CD14-positive monocyte (primary cell): ENCODE measurements at regions not wholly inside any gene's neighbourhood (a gene's known extent, or its start where the extent isn't known, plus 50 kb on each side); places are given as distances from the start of the nearest gene placed in this dataset.

Experiments used
- DNase-seq, 3 donors: peaks; one replicate each; pipeline ENCODE4 v3.0.0-alpha.2; 2011 to 2022
- H2AFZ ChIP-seq: 2 replicates; pipeline ENCODE4 v1.6.0; 2012; ENCODE audit warnings: mild to moderate bottlenecking, low read depth, low read length, inconsistent platforms; ENCODE audit not compliant: insufficient read depth, poor library complexity, severe bottlenecking
- H3K27ac ChIP-seq, 2 donors: 1 replicate in 1 of 2; 2 replicates in 1 of 2; pipeline ENCODE4 v1.5.1; 2012 to 2013; ENCODE audit warnings: low read length in 2 of 2, control low read depth in 1 of 2, inconsistent platforms in 1 of 2, low read depth in 1 of 2, mild to moderate bottlenecking in 1 of 2
- H3K27me3 ChIP-seq, 2 donors: one replicate each; pipeline versions ENCODE4 v1.6.0 to v1.6.1; 2011 to 2013; ENCODE audit warnings: low read length in 2 of 2; ENCODE audit not compliant: control insufficient read depth in 2 of 2, insufficient read depth in 2 of 2
- H3K36me3 ChIP-seq, 2 donors: replicated peaks in 1 of 2; 1 replicate in 1 of 2; 2 replicates in 1 of 2; pipeline versions ENCODE4 v1.5.1 to v1.6.1; 2012 to 2013; ENCODE audit warnings: low read length in 2 of 2, control low read depth in 1 of 2, inconsistent platforms in 1 of 2, mild to moderate bottlenecking in 1 of 2; ENCODE audit not compliant: insufficient read depth in 2 of 2, control insufficient read depth in 1 of 2
- H3K4me1 ChIP-seq, 2 donors: 1 replicate in 1 of 2; 2 replicates in 1 of 2; pipeline versions ENCODE4 v1.5.1 to v1.6.1; 2012 to 2013; ENCODE audit warnings: low read length in 2 of 2, control low read depth in 1 of 2, inconsistent platforms in 1 of 2, mild to moderate bottlenecking in 1 of 2, moderate library complexity in 1 of 2; ENCODE audit not compliant: insufficient read depth in 2 of 2, control insufficient read depth in 1 of 2
- H3K4me2 ChIP-seq: replicated peaks from 2 replicates; pipeline ENCODE3; 2012; ENCODE audit warnings: low read length, moderate library complexity, mild to moderate bottlenecking; ENCODE audit not compliant: poor library complexity, severe bottlenecking; ENCODE audit errors: extremely low read depth
- H3K4me3 ChIP-seq, 3 experiments: fragments of 200-600 bp in 1 of 3; sonication (generic) in 1 of 3; replicated peaks in 1 of 3; 1 replicate in 2 of 3; 2 replicates in 1 of 3; pipeline ENCODE4 v1.5.1; 2011 to 2013; ENCODE audit warnings: low read length in 3 of 3, mild to moderate bottlenecking in 3 of 3, control low read depth in 2 of 3, low read depth in 2 of 3, inconsistent platforms in 1 of 3, moderate library complexity in 1 of 3
- H3K79me2 ChIP-seq: 2 replicates; pipeline ENCODE4 v1.6.0; 2012; ENCODE audit warnings: mild to moderate bottlenecking, control low read depth, inconsistent platforms, low read length, moderate library complexity; ENCODE audit not compliant: insufficient read depth
- H3K9ac ChIP-seq: 2 replicates; pipeline ENCODE4 v1.6.0; 2017; ENCODE audit warnings: low read length, mild to moderate bottlenecking; ENCODE audit not compliant: insufficient read depth, poor library complexity, severe bottlenecking
- H3K9me3 ChIP-seq, 2 donors: replicated peaks in 1 of 2; 1 replicate in 1 of 2; 2 replicates in 1 of 2; pipeline versions ENCODE4 v1.5.1 to v1.6.1; 2012 to 2013; ENCODE audit warnings: low read length in 2 of 2, control low read depth in 1 of 2; ENCODE audit not compliant: control insufficient read depth in 1 of 2, insufficient read depth in 1 of 2
- H4K20me1 ChIP-seq: 2 replicates; pipeline ENCODE4 v1.6.0; 2012; ENCODE audit warnings: mild to moderate bottlenecking, low read length, control low read depth, moderate library complexity; ENCODE audit not compliant: insufficient read depth
- H3K27ac Mint-ChIP-seq, 7 donors: one replicate each; pipeline ENCODE4 v1.8.0; 2020; ENCODE audit warnings: mild to moderate bottlenecking in 7 of 7, mixed read lengths in 7 of 7, moderate library complexity in 6 of 7, inconsistent platforms in 2 of 7
- H3K27me3 Mint-ChIP-seq, 3 donors: one replicate each; pipeline ENCODE4 v1.8.0; 2021 to 2022; ENCODE audit warnings: low read depth in 3 of 3, mild to moderate bottlenecking in 3 of 3, mixed read lengths in 3 of 3, moderate library complexity in 3 of 3, inconsistent platforms in 1 of 3
- H3K36me3 Mint-ChIP-seq, 2 donors: one replicate each; pipeline ENCODE4 v1.8.0; 2020; ENCODE audit warnings: mixed read lengths in 2 of 2, inconsistent platforms in 1 of 2, mild to moderate bottlenecking in 1 of 2
- H3K4me1 Mint-ChIP-seq: one replicate; pipeline ENCODE4 v1.8.0; 2020; ENCODE audit warnings: mild to moderate bottlenecking, mixed read lengths
- H3K4me3 Mint-ChIP-seq, 2 donors: one replicate each; pipeline ENCODE4 v1.8.0; 2020; ENCODE audit warnings: mild to moderate bottlenecking in 2 of 2, mixed read lengths in 2 of 2, moderate library complexity in 1 of 2
- H3K9me3 Mint-ChIP-seq, 7 donors: one replicate each; pipeline ENCODE4 v1.8.0; 2020 to 2022; ENCODE audit warnings: mixed read lengths in 7 of 7, mild to moderate bottlenecking in 6 of 7, moderate library complexity in 6 of 7, inconsistent platforms in 2 of 7
- CTCF ChIP-seq: fragments of 200-600 bp; IDR thresholded peaks from one replicate; pipeline ENCODE4 v1.8.0; 2022; ENCODE audit warnings: antibody characterized with exemption, mild to moderate bottlenecking
- WGBS: methylation state at CpG from one replicate; pipeline ENCODE4 v1.1.5; 2013; ENCODE audit warnings: missing lambda C conversion rate; ENCODE audit not compliant: insufficient coverage; 5-methylcytosine and 5-hydroxymethylcytosine counted together
- intact Hi-C, 2 donors: fragments of 100-400 bp; cut with micrococcal nuclease; formaldehyde crosslinking; loops; one replicate each; pipeline versions ENCODE4 v1.15.0 to v1.15.1; 2023

GRCh38 chr20:51221103-51221502 is 198.2 kb upstream of the KCNG1 start:
- intact Hi-C loops: loop anchor here in 1 of 2 donors (10.0 kb wide), 1 partner anchor 374 kb away; no protein-coding TSS in a partner anchor
- H3K36me3 ChIP-seq: no peaks in the 10 kb centered on the region
- peaks cover 31% of the 10 kb centered on the region for H3K4me1 Mint-ChIP-seq
- peaks cover 7 to 19% (median 14%) of the 10 kb centered on the region in 7 donors for H3K9me3 Mint-ChIP-seq
- no peak overlapping the region for H3K27ac ChIP-seq
- H3K79me2 ChIP-seq: no peaks in the 10 kb centered on the region
- WGBS: 88% methylated on average over 3 of the region's 4 CpGs
- H3K4me2 ChIP-seq: no peak overlapping the region
- no peak overlapping the region for H3K27ac Mint-ChIP-seq
- H3K27me3 Mint-ChIP-seq: peaks cover 19 to 35% (median 20%) of the 10 kb centered on the region in 3 donors
- peaks cover 13 to 14% of the 10 kb centered on the region in 2 donors for H3K9me3 ChIP-seq
- no peak for TF ChIP-seq CTCF
- H3K27me3 ChIP-seq: peaks cover 6 to 25% of the 10 kb centered on the region in 2 donors
- no peaks in the 10 kb centered on the region for H4K20me1 ChIP-seq
- H3K4me1 ChIP-seq: no peaks in the 10 kb centered on the region
- H3K4me3 Mint-ChIP-seq: peak overlapping the region in 1 of 2 donors; percentile 39
- no peak overlapping the region for H2AFZ ChIP-seq
- no peak for DNase-seq
- no peaks in the 10 kb centered on the region for H3K36me3 Mint-ChIP-seq
- H3K4me3 ChIP-seq: no peak overlapping the region
- H3K9ac ChIP-seq: no peak overlapping the region

GRCh38 chr20:51220293-51220706 is 197.4 kb upstream of the KCNG1 start:
- whole genome bisulfite sequencing: 42% methylated on average over 4 of the region's 15 CpGs

More at GRCh38 chr20:51220293-51220706, 197.4 kb upstream of the KCNG1 start:
- H3K4me2 ChIP-seq: no peak overlapping the region
- no peaks in the 10 kb centered on the region for H3K4me1 ChIP-seq
- H3K27me3 ChIP-seq: peaks cover 6 to 25% of the 10 kb centered on the region in 2 donors
- no peak overlapping the region for H3K27ac ChIP-seq
- H3K9ac ChIP-seq: no peak overlapping the region
- Mint-ChIP-seq H3K27me3 (peaks cover 17 to 35% (median 20%) of the 10 kb centered on the region in 3 donors), H3K4me1 (peaks cover 31% of the 10 kb centered on the region), H3K9me3 (peaks cover 7 to 20% (median 17%) of the 10 kb centered on the region in 7 donors), H3K27ac (no peak overlapping the region), H3K4me3 (peak overlapping the region in 1 of 2 donors; percentile 22), H3K36me3 (no peaks in the 10 kb centered on the region)
- no peaks in the 10 kb centered on the region for H4K20me1 ChIP-seq
- no peaks in the 10 kb centered on the region for H3K36me3 ChIP-seq
- H2AFZ ChIP-seq: no peak overlapping the region
- intact Hi-C loops: loop anchor here in 1 of 2 donors (10.0 kb wide), 1 partner anchor 375 kb away; no protein-coding TSS in a partner anchor
- peaks cover 14 to 15% of the 10 kb centered on the region in 2 donors for H3K9me3 ChIP-seq
- peak in 2 of 3 donors; percentile 8 to 11 for DNase-seq
- no peaks in the 10 kb centered on the region for H3K79me2 ChIP-seq
- peak; percentile 86 for TF ChIP-seq CTCF
- no peak overlapping the region for H3K4me3 ChIP-seq
